ENCODE measurements at regions not wholly inside any gene's neighbourhood (a gene's known extent, or its start where the extent isn't known, plus 50 kb on each side); places are given as distances from the start of the nearest gene placed in this dataset.

GRCh38 chr4:22635692-22636091 lies 57.0 kb upstream of the GBA3 start:
- Mint-ChIP-seq H3K4me3 (ENCODE audit: low read depth, unreplicated experiment) (no peak overlapping the region), H3K27ac (ENCODE audit: unreplicated experiment) (no peak overlapping the region), H3K9me3 (ENCODE audit: low read depth, unreplicated experiment) (peaks cover 2% of the 10 kb centered on the region), H3K4me1 (ENCODE audit: low read depth, unreplicated experiment) (no peaks in the 10 kb centered on the region), H3K27me3 (ENCODE audit: unreplicated experiment) (no peaks in the 10 kb centered on the region), H3K36me3 (ENCODE audit: insufficient read depth, unreplicated experiment) (no peaks in the 10 kb centered on the region)
- no peak for DNase-seq
- no peak for TF ChIP-seq CTCF (IDR thresholded peaks at IDR 0.05; ENCODE audit: unreplicated experiment)
- intact Hi-C loops (cut with micrococcal nuclease; ENCODE audit: unreplicated experiment), result no loop called here
- no TSS peak for BruUV-seq (replicated peaks)
- CTCF ChIA-PET, result no interaction called here

GRCh38 chr4:22637306-22637705 lies 55.4 kb upstream of the GBA3 start:
- H3K36me3 Mint-ChIP-seq (ENCODE audit: insufficient read depth, unreplicated experiment), result no peaks in the 10 kb centered on the region
- CTCF ChIA-PET, result no interaction called here
- no peak overlapping the region for H3K27ac Mint-ChIP-seq (ENCODE audit: unreplicated experiment)
- no peaks in the 10 kb centered on the region for H3K27me3 Mint-ChIP-seq (ENCODE audit: unreplicated experiment)
- H3K9me3 Mint-ChIP-seq (ENCODE audit: low read depth, unreplicated experiment), result peaks cover 2% of the 10 kb centered on the region
- H3K4me1 Mint-ChIP-seq (ENCODE audit: low read depth, unreplicated experiment), result no peaks in the 10 kb centered on the region
- TF ChIP-seq CTCF (IDR thresholded peaks at IDR 0.05; ENCODE audit: unreplicated experiment), result no peak
- intact Hi-C loops (cut with micrococcal nuclease; ENCODE audit: unreplicated experiment), result no loop called here
- no peak overlapping the region for H3K4me3 Mint-ChIP-seq (ENCODE audit: low read depth, unreplicated experiment)
- no TSS peak for BruUV-seq (replicated peaks)
- DNase-seq, result no peak
